T-helper 1 cell (primary cell): ENCODE measurements at regions not wholly inside any gene's neighbourhood (a gene's known extent, or its start where the extent isn't known, plus 50 kb on each side); places are given as distances from the start of the nearest gene placed in this dataset.

ENCODE experiments used
- DNase-seq, 5 donors: peaks; one replicate each; pipeline ENCODE4 v3.0.0-alpha.2; 2012 to 2020

DNA sequence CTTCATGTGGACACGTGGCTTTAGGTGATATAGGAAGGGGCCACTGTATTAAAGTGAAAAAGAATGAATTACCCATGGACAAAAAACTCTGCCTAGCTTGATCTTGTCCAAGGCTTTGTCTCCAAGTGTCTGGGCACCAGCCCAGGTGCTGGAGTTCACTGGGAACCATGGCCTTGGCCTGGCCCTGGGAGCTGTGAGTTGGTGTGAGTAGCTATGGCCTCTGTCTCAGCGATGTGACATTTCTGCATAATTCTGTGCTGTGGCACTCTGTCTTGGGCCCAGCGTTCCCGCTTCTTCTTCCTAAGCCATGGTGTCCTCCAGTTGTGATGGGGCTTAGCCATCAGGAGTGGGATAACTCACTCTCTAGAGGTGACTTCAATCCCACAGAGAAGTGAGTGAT is 119.0 kb upstream of the PPP2R2D start:
- no peak for DNase-seq

DNA sequence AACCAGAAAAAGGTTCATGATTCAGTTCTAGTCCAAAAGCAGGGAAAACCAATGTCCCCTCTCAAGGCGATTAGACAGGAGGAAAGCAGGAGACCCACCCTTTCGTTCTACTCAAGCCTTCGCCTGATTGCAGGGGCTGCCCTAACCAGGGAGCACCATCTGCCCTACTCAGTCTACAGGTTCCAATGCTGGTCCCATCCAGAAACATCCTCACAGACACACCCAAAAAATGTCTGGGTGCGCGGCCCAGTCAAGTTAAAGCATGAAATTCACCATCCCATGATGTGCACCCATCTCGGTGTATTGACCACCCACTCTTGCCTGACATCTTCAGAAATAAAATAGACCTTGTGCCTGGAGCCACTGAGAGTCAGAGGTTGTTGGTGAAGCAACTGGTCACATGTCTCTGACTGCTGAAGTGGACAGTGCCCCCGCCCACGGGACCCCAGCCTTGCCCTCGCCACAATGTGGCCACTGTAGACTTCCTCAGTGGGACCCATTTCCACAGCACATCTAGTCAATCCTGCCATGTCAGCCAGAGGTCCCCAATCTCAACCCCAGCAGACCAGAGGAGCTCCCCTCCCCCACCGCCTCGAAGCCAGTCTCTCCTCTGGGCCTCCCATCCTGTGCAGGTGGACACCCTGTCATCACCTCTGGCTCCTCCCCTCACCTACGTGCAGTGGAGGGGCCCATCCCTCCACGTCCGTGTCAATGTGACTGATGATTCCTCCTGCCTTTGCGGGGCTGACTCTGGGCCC is 116.3 kb upstream of the PPP2R2D start:
- DNase-seq: no peak

DNA sequence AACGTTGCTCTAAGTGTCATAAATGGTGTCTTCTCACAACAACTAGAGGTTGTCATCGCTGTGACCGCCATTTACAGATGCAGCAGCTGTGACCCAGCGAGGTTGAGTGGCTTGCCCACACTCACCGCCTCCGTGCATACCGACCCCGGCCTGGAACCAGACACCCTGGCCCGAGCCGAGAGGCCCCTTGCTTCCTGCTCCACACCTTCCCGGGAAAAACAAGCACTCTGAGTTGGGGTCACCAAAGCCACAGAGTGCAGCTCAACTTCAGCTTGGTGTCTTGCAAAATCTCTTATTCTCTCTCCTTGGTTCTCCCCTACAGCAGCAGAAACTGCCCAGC is 115.7 kb upstream of the PPP2R2D start:
- DNase-seq: no peak

DNA sequence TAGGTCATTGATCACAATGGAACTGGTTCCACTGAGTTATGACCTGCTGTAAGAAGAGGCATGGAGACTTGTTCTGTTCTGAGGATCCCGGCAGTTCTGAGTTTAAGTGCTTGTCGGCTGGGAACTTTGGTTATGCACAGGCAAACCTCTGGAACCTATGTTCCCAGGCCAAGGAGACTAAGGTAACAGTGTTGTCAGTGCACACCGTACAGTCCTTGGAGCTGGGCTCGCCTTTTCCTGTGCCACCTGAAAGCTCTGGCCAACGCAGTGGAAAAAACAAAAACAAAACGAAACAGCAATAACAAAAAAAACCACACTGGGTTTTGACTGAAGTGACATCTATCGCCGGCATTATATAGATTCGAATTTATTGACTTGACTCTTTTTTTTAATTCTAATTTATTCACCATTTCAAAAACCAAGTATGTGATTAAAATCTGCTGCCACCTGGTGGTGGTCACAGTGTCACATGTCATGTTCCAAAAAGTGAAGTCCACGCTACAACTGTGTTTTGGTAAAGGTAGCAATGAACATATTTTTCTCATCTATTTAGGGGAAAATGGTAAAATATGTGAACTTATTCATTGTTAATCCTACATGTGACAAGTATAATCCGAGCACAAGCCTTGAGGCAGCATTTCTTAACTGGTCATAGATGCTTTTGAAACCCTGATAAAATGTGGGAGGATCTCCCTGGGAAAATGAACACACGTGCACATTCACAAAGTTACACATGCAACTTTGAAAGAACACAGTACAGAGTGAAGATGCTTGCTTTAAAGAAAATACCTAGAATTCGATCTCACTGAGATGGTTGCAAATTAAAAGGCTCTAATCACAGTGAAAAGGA is 113.8 kb upstream of the PPP2R2D start:
- DNase-seq: peak in 1 of 5 donors; percentile 21

GRCh38 chr10:131787961-131788360 is 112.8 kb upstream of the PPP2R2D start:
- DNase-seq: no peak

DNA sequence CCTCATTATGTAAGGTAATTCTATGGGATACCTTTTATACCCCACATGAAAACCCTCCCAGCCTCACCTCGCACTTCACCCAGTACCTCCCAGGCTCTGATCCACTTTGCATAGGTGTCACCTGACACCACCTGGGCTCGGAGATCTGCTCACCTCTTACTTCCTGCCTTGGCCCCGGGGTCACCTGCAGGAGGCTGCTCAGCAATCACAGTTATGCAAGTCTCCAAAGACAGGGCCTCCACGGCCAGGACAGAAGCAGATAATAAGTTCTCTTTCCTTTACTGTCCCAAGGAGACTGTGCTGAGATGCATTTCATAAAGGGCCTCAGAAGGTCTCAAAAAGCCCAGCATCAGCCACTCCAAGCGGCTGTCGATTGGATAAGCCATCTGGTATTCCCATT is 112.4 kb upstream of the PPP2R2D start:
- no peak for DNase-seq

DNA sequence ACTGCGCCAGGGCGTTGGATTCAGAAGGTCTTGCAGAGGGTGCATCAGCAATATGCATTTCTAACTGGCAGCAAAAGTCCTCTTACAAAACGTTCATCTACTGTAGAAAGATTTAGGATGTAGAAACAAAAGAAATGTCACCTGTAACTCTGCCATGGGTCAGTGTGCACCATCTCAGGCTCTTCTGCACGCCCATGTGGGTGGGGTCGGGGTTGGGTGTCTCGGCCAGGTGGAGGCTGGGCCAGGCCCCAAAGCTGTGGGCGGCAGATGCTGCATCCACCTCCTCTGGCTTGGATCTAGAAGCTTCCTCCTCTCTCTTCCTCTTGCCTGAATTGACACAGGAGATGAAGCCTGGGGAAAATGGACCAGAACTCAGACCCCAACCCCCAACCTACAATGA is 111.3 kb upstream of the PPP2R2D start:
- no peak for DNase-seq

DNA sequence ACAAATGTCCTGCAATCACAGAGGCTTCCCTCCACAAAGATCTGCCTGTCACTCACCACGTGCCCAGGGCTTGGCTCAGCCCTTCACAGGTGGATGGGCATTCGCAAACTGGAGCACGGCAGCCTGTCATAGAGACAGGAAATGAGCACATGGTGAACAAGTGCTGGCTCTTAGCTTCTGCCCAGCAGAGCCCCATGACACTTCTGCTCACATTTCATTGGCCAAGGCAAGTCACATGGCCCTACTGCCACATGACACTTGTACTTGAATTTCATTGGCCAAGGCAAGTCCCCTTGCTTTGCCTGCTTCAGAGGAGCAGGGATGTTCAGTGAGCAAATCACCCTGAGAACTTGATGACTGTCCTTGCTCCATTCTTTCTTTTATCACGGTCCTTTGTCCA is 110.8 kb upstream of the PPP2R2D start:
- DNase-seq: no peak

DNA sequence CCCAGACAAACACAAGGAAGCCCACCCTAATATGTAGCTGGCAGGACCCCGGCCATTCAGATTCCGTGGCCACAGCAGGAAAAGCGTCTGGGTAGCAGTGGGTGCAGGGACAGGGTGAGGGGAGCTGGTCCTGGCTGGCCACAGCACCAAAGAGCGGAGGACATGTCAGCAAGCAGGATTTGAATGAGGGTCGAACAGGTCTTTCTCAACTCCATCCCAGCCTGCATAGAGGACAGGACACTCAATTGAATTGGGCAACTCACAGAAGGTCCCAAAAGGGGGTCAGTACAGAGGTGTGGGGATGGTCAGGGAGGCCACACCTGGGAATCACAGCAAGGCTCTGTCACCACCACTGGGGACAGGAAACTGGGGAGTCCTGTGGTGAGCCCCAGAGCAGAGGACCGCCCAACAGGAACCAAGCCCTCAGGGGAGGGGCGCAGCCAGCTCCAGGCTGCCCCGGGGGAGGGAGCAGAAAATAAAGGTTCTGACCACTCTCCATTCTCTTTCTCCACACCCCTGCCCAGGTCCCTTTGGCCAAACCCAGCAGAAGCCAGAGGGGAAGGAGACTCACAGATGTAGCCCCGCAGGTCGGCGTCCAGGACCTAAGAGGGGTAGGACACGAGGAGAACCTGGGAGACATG is 108.7 kb upstream of the PPP2R2D start:
- DNase-seq: no peak

DNA sequence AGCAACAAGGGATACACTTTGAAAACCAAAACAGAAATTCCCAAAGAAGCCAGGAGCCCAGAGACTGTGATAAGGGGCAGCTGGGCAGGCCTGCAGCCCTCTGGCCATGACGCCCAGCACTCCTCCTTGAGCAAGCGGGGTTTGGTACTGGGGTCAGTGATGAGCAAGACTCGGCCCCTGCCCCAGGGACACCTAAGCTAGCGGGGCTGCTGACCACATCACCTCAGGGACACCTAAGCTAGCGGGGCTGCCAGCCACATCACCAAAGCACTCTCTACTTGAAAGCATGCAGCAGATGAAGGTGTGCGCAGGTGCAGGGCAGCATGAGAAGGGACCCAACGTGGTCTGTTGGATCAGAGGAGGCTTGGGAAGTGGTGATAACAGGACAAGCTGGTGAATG is 108.0 kb upstream of the PPP2R2D start:
- no peak for DNase-seq

GRCh38 chr10:131795761-131796160 is 105.0 kb upstream of the PPP2R2D start:
- no peak for DNase-seq

GRCh38 chr10:131797626-131798025 is 103.2 kb upstream of the PPP2R2D start:
- no peak for DNase-seq

DNA sequence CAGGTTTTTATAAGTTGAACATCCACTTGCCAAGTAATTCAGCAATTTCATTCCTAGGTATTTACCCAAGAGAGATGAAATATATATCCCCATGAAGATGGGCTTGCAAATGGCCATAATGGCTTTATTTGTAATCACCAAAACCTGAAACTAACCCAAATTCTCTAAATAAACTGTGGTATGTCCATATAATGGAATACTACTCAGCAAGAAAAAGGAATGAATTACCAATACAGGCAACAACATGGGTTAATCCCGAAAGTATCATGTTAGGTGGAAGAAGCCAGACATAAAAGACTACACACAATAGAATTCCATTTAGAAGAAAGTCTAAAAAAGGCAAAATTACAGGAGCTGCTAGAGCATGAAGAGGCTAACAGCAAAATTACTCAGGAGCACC is 101.4 kb upstream of the PPP2R2D start:
- DNase-seq: no peak

DNA sequence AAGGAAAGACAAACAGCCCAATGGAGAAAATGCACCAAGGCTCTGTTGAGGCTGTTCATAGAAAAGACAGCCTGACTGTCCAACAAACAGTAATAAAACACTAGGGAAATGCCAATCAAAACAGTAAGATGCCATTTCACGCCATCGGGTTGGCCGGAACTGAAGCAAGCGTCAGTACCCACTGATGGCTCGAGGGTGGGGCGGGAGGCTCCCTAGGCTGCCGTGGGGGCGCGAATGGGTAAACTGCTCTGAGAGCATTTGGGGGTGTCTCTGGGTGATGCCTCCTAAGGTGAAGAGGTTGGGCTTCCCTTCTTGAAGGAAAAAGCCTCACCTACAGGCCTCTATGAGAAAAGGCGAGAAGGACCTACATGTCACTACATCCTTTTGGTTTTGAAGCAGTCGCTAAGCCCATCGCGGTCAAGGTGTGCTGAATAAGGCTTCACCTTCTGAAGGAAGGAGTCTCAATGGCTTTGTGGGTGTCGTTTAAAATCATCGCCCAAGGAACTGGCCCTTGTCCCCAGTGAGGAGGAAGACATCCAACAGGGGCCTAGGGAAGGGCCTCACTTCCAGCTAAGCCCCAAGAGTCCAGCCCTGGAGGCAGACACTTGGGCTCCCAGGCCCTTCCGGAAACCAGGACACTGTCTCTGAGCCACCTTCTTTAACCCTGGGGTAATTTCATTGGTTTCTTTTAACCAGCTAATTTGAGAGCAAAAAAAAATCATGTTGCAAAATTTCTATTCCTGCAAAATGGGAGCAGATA is 98.5 kb upstream of the PPP2R2D start:
- no peak for DNase-seq

DNA sequence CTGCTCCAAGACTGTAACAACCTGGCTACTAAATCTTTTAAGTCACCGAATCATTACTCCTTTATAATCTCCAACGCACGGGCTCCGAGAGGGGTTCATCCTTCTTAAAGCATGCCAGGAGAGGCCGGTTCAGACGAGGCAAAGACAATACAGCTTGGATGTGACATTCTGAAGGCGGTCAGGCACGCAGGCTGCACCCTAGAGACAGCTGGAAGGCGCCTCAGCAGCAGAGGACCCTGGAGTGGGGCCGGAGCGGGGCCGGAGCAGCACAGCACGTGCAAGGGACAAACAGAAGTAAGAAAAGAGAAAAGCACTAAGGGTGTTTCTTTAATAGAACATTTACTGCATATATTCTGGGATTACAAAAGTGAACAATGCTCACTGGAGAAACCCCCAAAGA is 97.8 kb upstream of the PPP2R2D start:
- no peak for DNase-seq

DNA sequence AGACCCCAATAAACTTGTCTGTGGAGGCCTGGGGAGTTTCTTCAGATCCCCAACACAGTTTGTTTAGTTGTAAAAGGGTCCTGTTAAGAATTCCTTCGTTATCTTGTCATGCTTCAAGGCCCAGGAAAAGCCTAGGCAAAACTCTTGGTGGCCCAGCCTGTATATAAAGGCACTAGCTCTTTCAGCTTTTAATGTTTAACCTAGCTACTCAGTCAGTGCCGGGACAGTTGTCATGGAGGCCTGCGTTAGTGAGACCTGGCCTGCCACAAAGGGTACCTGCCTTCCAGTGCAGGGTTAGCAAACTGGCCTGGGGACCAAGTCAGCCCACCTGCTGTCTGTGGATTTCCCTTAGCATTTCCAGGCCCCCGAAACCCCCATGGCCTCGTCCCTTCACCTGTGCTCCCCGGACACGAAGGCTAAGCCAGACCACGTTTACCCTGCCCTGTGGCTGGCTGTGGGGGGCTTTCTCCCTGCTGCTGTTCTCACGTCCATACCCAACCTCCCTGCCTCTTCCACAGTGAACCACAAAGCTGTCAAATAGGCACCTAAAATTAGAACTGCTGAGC is 96.9 kb upstream of the PPP2R2D start:
- no peak for DNase-seq

DNA sequence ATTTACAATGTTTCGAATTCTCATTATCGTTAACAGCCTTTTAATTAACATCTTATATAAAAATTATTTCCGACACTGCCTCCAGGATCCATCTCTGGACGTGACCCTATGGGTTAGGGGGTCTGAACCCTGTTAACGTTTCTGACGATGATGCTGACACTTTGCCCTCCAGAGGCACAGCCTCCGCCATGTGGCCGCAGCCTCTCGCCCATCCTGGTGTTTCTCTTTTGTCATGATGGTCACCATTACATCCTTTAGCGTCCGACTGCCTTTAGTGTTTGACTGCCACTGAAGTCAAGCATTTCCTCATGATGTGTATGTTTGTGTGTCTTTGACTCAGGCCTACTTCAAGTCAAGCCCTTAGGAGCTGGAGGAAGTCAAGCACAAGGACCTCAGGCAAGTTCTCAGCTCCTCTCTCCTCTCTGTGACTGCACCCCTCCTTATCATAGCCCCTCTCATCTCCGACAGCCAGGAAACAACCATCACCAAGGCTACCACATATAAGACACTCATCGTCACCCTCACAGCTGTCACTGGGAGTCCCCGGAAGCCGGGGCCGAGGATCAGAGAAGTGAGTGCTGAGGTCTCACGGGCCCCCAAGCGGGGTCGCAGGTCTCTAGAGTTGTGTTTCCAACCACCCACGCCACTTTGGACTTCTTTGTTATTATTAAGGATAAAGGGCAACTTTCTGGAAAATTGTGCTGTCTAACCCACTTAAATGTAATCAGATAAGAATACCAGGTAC is 96.1 kb upstream of the PPP2R2D start:
- DNase-seq: no peak

GRCh38 chr10:131805696-131806095 is 95.1 kb upstream of the PPP2R2D start:
- DNase-seq: no peak

GRCh38 chr10:131806146-131806545 is 94.7 kb upstream of the PPP2R2D start:
- no peak for DNase-seq

- DNase-seq: no peak
Measured at GRCh38 chr10:131806646-131807317, 94.0 kb upstream of the PPP2R2D start.

DNA sequence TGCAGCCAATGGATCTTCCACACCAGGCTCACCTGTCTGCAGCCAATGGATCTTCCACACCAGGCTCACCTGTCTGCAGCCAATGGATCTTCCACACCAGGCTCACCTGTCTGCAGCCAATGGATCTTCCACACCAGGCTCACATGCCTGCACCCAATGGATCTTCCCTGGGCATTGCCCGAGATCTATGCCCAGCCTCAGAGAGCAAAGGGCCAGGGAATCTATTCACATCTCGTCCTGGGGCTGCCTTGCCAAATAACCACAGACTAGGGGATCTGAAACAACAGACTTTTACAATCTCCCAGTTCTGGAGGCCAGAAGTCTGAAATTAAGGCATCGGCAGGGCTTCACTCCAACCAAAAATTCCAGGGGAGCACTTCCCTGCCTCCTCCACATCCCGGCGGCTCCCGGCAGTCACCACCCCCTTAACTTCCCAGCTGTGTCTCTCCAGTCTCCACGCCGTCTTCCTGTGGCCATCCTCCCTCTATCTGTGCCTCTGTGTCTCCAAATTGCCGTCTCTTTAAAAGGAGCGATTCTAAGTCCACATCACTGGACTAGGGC is 92.4 kb upstream of the PPP2R2D start:
- DNase-seq: no peak
